ENCODE measurements at regions not wholly inside any gene's neighbourhood (a gene's known extent, or its start where the extent isn't known, plus 50 kb on each side); places are given as distances from the start of the nearest gene placed in this dataset.

- no peak for ATAC-seq (ENCODE audit: low FRiP score)
- DNase-seq (ENCODE audit: low spot score) = no peak
- TF ChIP-seq CTCF (IDR thresholded peaks at IDR 0.05) = no peak
Measured at GRCh38 chr17:72425133-72425793, 304.4 kb downstream of the SOX9 start.

GRCh38 chr17:72425794-72426168 is 305.0 kb downstream of the SOX9 start:
- no peak for TF ChIP-seq CTCF (IDR thresholded peaks at IDR 0.05)
- ATAC-seq (ENCODE audit: low FRiP score) (no peak), DNase-seq (ENCODE audit: low spot score) (no peak)

- TF ChIP-seq CTCF (IDR thresholded peaks at IDR 0.05) = no peak
- DNase-seq (ENCODE audit: low spot score) = no peak
- no peak for ATAC-seq (ENCODE audit: low FRiP score)
Measured at GRCh38 chr17:72426321-72426720, 305.5 kb downstream of the SOX9 start.

- no peak for ATAC-seq (ENCODE audit: low FRiP score)
- no peak for TF ChIP-seq CTCF (IDR thresholded peaks at IDR 0.05)
- DNase-seq (ENCODE audit: low spot score) = no peak
Measured at GRCh38 chr17:72426948-72427760, 306.3 kb downstream of the SOX9 start.

GRCh38 chr17:72427761-72428109 is 306.9 kb downstream of the SOX9 start:
- no peak for TF ChIP-seq CTCF (IDR thresholded peaks at IDR 0.05)
- ATAC-seq (ENCODE audit: low FRiP score) = no peak
- DNase-seq (ENCODE audit: low spot score) = no peak

- ATAC-seq (ENCODE audit: low FRiP score) (no peak), DNase-seq (ENCODE audit: low spot score) (no peak)
- no peak for TF ChIP-seq CTCF (IDR thresholded peaks at IDR 0.05)
Measured at GRCh38 chr17:72429066-72429638, 308.3 kb downstream of the SOX9 start.
